HG03108 (cell line): ENCODE measurements at regions not wholly inside any gene's neighbourhood (a gene's known extent, or its start where the extent isn't known, plus 50 kb on each side); places are given as distances from the start of the nearest gene placed in this dataset.
"Not testable (repeated sequence)": the region's sequence is repeated elsewhere in the genome, so short reads cannot be mapped to it uniquely, and the experiment has no call there.

ENCODE experiments used
- ATAC-seq: cut with Tn5 transposase; IDR thresholded peaks from one replicate; pipeline ENCODE4 v1.9.1; 2021; ENCODE audit warnings: moderate library complexity; ENCODE audit not compliant: unreplicated experiment

GRCh38 chr4:12500409-12500808 lies 983.7 kb downstream of the RAB28 start:
- no peak for ATAC-seq

- no peak for ATAC-seq
These were observed 984.4 kb downstream of the RAB28 start for GRCh38 chr4:12499693-12500092.

DNA sequence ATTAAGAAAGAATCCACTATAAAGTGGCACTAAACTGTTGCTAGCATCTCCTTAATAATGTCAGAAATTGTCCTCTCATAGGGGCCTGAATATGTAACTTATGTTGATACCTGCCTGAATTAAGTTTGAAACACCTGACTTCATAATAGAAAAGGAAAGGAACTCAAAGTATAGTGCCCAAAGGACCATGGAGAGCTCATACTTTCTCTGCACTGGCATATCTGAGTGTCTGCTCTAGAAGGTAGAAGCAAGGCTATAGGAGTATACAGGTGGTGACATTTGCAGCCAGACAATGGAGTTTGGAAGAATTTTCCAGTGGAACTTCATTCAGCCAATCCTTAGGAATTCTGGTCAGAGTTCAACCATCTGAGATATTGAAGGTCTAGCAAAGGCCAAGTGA lies 988.9 kb downstream of the RAB28 start:
- no peak for ATAC-seq

DNA sequence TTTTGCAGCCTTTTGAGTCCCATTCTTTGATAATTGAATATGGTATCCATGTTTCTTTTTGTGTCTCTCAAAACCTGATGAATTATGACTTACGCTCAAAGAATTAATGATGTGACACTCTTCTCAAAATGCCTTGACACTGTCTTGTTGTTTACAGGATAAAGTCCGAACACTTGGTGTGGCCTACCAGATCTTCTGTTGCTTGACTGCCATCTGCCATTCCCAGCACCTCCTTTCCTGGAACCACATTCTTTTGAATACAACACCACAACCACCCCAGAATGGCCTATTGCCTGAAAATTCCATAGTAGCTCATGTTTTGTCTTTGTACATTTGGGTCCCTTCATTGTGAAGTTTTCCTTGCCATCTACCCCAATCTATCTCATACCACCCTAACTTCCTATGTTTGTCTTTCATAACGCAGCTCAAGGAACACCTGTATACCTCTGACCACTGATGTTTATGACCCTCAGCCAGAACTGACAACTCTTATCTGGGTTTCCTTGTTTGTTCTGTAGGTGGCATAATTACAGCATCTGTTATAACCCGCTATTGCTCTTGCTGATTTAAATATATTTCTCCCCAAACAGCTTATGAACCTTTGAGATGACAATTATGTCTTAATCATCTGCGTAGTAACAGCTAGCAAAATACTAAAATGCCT lies 991.3 kb downstream of the RAB28 start:
- ATAC-seq = no peak

- ATAC-seq = no peak
These were observed 995.5 kb downstream of the RAB28 start for GRCh38 chr4:12488672-12489071.

GRCh38 chr4:12487000-12487399 lies 997.1 kb downstream of the RAB28 start:
- no peak for ATAC-seq

- no peak for ATAC-seq
These were observed 1012.1 kb downstream of the RAB28 start for GRCh38 chr4:12472087-12472486.

DNA sequence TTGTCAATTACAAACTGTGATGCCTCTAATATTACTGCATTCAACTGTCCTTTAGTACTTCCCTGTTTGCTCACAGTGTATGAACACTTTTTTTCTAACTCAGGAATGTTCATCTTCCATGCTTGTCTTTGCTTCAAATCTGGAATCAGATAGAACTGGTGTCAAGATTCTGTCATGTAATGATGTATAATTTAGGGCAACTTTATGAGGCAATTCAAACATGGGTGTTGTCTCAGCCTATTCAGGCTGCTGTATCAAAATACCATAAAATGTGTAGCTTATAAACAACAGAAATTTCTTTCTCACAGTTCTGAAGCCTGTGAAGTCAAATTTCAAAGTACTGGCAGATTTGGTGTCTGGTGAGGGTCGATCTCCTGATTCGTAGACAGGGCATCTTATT lies 1012.9 kb downstream of the RAB28 start:
- no peak for ATAC-seq

DNA sequence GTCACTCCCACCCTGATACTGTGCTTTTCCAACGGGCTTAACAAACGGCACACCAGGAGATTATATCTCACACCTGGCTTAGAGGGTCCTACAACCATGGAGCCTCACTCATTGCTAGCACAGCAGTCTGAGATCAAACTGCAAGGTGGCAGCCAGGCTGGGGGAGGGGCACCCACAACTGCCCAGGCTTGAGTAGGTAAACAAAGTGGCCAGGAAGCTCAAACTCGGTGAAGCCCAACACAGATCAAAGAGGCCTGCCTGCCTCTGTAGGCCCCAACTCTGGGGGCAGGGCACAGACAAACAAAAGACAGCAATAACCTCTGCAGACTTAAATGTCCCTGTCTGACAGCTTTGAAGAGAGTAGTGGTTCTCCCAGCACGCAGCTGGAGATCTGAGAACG lies 1022.6 kb downstream of the RAB28 start:
- not testable (repeated sequence) for ATAC-seq

DNA sequence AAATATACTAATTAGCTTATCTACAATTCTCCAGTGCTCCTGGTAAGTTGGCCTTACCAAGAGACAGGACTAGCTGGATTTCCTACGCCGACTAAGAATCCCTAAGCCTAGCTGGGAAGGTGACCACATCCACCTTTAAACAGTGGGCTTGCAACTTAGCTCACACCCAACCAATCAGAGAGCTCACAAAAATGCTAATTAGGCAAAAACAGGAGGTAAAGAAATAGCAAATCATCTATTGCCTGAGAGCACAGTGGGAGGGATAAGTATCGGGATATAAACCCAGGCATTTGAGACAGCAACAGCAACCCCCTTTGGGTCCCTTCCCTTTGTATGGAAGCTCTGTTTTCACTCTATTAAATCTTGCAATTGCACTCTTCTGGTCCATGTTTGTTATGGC lies 1025.0 kb downstream of the RAB28 start:
- ATAC-seq = no peak

DNA sequence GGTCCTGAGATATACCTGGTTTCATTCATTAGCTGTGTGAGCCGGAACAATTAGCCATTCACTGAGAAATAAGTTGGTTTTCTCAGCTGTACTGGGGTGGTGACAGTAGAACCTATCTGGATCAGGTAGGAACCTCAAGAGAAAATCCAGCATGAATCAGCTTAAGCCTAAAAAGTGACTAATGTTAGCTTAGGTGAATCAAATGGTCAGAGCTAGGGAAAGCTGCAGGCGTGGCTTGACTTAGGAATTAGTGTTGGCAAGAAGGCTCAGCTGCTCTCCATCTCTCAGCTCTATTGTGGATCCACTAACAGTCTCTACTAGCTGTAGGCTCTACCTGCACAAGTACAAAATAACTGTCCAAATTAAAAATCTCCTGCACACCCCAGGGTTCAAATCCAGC lies 1025.5 kb downstream of the RAB28 start:
- no peak for ATAC-seq

DNA sequence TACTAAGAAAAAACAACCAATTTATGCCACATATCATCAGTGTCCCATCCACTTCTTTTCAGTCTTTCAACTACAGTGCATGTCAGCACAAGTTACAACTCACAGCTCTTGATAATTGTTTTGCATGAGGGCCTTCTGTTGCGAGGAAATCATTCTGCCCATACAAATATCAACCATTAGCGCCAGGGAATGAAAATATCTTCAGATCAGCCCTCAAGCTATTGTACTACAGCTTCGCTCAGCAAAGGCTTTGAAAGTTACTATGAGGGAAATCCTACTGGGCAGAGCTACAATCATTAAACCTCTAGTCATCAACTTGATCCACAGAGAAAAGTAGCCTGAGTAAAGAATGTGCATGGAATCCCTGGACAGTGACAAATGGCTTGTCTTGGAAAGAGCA lies 1023.6 kb upstream of the HS3ST1 start:
- no peak for ATAC-seq

- no peak for ATAC-seq
These were observed 1018.8 kb upstream of the HS3ST1 start for GRCh38 chr4:12447451-12447850.

GRCh38 chr4:12446657-12447185 lies 1018.0 kb upstream of the HS3ST1 start:
- ATAC-seq = no peak

DNA sequence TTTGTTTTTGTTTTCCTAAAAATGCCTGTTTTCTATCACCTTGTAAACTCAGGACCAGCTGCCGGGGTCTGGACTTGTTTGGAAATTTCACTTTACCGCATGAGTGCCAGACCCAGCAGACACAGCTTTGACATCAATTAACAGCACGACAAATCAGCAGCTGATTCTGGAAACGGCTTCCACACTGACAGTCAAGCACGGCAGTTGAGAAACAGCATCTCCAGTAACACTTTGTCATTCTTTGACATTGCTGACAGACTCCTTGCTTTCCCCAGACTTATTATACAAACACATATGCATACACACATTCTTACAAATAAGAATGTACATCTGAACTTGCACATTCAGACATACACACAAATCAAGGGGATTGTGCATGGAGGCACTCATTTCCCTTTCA lies 1017.6 kb upstream of the HS3ST1 start:
- ATAC-seq = no peak

- ATAC-seq = no peak
These were observed 1017.1 kb upstream of the HS3ST1 start for GRCh38 chr4:12445711-12446235.

DNA sequence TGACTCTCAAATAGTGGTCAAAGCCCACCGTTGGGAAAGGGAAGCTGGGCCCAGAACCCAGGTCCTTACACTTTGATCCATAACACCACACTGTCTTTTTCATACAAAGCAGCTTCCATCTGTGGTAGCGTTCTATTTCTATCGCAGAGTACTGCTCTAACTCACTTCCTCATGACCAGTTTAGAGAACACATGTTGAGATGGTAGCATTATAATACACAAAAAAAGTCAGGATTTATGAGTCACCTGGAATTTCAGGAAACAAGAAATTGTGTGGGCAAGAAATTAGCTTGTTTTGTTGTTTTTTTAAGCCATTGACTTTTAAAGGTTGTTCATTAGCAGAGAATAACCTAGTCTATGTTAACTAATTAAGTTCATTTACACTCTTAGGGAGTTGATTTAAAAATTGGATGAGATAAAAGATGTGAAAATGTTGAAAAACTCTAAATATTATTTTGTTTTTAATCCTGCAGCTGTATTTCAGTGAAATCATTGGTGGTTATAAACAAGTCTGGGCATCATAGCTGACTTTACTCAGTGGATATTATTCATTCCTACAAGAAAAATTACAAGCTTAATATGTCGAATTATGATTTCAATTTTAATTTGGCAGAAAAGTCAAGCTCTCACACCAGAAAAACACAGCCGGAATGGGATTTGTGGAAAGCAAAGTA lies 1011.1 kb upstream of the HS3ST1 start:
- ATAC-seq = no peak

- not testable (repeated sequence) for ATAC-seq
These were observed 1002.6 kb upstream of the HS3ST1 start for GRCh38 chr4:12431259-12431658.

DNA sequence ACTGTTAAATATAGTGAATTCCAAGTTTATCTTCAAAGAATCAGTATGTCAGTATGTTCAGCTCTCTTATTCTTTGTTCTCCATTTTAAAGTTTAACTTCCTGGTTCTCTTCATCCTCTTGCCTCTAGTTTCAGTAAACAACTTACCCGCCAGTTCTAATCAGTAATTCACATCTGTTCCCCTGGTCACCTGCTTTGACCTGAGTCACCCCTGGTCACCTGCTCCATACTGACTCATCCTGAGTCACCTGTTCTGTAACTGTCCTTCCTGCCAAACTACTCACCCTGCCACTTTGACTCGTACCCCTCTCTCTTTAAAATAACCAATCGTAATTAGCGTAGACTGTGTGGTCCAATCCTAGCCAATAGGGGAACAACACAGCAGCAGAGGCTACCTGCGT lies 992.7 kb upstream of the HS3ST1 start:
- no peak for ATAC-seq

GRCh38 chr4:12416755-12417154 lies 988.1 kb upstream of the HS3ST1 start:
- no peak for ATAC-seq

DNA sequence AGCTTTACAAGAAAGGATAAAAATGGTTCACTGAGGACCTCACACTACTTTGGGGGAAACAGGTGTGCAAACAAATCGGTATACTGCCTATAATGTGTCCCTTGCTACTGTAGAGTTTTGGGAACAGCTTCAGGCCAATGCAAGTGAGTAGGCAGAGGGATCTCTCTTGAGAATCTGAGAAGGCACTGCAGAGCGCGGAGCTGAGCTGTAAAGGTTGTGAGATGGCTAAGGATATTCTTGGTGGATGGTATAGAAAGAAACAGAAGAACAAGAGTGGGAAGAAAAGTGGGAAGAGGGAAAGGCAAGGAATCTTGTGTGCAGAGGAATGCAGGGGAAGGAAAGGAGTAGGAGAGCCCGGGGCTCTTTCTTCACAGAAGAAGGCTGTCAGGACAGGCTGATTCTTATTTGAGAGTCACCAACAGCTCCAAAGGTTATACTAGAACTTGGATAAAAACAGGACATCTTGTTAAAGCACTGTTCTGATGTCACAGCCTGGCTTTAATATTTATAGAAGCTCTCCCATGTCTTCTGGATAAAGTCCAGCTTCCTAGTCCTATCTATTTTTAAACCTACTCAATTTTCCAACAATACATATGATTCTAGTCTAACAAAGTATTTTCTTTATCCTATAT lies 985.6 kb upstream of the HS3ST1 start:
- ATAC-seq = no peak

GRCh38 chr4:12411072-12411471 lies 982.4 kb upstream of the HS3ST1 start:
- no peak for ATAC-seq
